Lower lobe of right lung (tissue), 2 donors: ENCODE measurements at regions not wholly inside any gene's neighbourhood (a gene's known extent, or its start where the extent isn't known, plus 50 kb on each side); places are given as distances from the start of the nearest gene placed in this dataset.

ENCODE experiments used
- ATAC-seq, 2 donors: fragments of 200-7000 bp; cut with Tn5 transposase; one replicate each; pipeline ENCODE4 v1.9.1; 2020 to 2022; ENCODE audit warnings: mild to moderate bottlenecking in 2 of 2, moderate library complexity in 2 of 2
- DNase-seq: peaks from one replicate; pipeline ENCODE4 v3.0.0-alpha.2; 2020
- H3K27ac ChIP-seq: fragments of 200-600 bp; one replicate; pipeline ENCODE4 v1.8.0; 2022
- H3K27me3 ChIP-seq: fragments of 200-600 bp; one replicate; pipeline ENCODE4 v1.8.0; 2022; ENCODE audit warnings: low read depth
- H3K36me3 ChIP-seq: fragments of 200-600 bp; one replicate; pipeline ENCODE4 v1.8.0; 2022; ENCODE audit warnings: mild to moderate bottlenecking
- H3K4me1 ChIP-seq: fragments of 200-600 bp; one replicate; pipeline ENCODE4 v1.8.0; 2022
- H3K4me3 ChIP-seq: fragments of 200-600 bp; one replicate; pipeline ENCODE4 v1.8.0; 2022; ENCODE audit warnings: mild to moderate bottlenecking
- H3K9me3 ChIP-seq: fragments of 200-600 bp; one replicate; pipeline ENCODE4 v1.8.0; 2022
- intact Hi-C: fragments of 100-400 bp; cut with DNase I; formaldehyde crosslinking; loops from one replicate; pipeline ENCODE4 v1.11.0; 2022
- TF ChIP-seq, protein P1 (sequence below): fragments of 200-600 bp; IDR thresholded peaks from one replicate; pipeline ENCODE4 v1.8.0; 2022; ENCODE audit warnings: antibody characterized with exemption, mild to moderate bottlenecking
- donor health status: DM: no; HTN: yes; CAD: no; lungs with severe emphysema.

DNA sequence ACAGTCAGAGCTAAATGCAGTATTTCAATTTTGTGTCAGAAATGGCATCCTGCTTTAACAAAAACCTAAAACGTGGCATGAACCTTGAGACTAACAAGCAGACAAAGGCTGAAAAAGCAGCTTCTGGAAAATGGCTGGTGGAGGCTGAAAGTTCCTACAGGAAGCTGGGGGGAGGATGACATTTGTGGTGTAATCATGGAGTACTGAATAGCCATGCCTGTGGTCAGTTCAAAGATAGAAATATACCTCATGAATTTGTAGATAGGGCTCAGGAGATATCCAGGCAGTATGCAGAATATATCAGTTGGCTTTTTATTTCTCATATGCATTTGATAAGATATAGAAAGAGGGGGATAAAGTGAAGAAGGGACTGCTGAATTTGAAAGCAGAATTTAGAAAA is 181.7 kb downstream of the UQCRFS1 start:
- intact Hi-C loops, result no loop called here
- DNase-seq (no peak), ATAC-seq (no peak)
- H3K4me1 ChIP-seq, result no peaks in the 10 kb centered on the region
- no peaks in the 10 kb centered on the region for H3K36me3 ChIP-seq
- TF ChIP-seq, protein P1, sequence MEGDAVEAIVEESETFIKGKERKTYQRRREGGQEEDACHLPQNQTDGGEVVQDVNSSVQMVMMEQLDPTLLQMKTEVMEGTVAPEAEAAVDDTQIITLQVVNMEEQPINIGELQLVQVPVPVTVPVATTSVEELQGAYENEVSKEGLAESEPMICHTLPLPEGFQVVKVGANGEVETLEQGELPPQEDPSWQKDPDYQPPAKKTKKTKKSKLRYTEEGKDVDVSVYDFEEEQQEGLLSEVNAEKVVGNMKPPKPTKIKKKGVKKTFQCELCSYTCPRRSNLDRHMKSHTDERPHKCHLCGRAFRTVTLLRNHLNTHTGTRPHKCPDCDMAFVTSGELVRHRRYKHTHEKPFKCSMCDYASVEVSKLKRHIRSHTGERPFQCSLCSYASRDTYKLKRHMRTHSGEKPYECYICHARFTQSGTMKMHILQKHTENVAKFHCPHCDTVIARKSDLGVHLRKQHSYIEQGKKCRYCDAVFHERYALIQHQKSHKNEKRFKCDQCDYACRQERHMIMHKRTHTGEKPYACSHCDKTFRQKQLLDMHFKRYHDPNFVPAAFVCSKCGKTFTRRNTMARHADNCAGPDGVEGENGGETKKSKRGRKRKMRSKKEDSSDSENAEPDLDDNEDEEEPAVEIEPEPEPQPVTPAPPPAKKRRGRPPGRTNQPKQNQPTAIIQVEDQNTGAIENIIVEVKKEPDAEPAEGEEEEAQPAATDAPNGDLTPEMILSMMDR, result no peak
- no peak overlapping the region for H3K27ac ChIP-seq
- H3K9me3 ChIP-seq, result no peaks in the 10 kb centered on the region
- H3K27me3 ChIP-seq, result no peaks in the 10 kb centered on the region
- no peak overlapping the region for H3K4me3 ChIP-seq

DNA sequence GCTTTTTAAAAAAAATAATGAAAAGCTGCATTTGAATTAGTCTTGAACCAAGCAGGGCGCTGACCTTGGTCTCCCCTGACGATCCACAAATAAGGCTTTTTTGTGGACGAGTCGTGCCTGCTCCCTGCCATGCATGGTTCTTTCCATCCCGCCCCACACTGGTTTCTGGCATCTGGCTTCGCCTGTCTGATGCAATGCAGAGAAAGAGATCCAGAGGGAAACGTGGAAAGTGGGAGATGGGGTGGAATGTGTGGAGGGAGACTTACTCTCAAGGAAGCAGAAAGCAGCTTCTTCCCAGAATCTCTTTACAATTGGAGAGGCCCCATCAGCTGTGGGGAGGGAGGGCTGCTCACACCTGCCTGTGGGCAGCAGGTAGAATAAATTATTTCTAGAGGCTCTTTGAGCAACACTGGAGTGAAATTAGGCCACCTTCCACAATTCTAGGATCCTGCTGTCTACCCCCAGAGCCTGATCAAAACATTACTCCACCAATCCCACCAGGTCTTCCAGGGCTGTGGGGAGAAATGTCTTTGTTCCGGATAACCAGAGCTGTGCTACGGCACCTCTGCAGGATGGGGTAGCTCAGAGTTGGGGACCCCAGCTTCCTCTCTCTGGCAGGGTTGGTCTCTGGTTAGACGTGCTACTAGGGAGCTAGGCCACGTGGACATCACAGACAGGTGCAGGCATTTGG is 183.5 kb downstream of the UQCRFS1 start:
- Histone ChIP-seq H3K9me3 (no peaks in the 10 kb centered on the region), H3K4me3 (no peak overlapping the region), H3K4me1 (no peaks in the 10 kb centered on the region), H3K36me3 (no peaks in the 10 kb centered on the region), H3K27me3 (no peaks in the 10 kb centered on the region), H3K27ac (no peak overlapping the region)
- TF ChIP-seq, protein P1, result no peak
- DNase-seq, result no peak
- intact Hi-C loops, result no loop called here
- no peak for ATAC-seq

DNA sequence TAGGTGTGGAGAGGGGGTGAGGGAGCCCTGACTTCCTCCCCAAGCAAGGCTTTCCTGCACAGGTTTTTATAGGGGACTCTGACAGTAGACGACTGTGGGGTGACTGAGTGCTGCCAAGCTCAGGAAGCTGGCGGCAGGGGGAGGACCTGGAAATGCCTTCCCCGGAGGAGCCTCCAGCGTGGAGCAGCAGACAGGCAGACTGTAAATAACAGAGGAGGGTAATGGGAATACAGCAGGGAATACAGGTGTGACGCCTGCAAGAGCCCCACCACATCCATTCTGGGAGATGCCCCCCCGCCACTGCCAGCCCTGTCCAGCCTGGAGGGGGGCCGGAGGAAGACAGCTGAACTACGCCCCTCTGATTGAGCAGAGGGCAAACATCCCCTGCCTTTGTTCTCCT is 190.4 kb downstream of the UQCRFS1 start:
- Histone ChIP-seq H3K27me3 (peaks cover 4% of the 10 kb centered on the region), H3K27ac (no peak overlapping the region), H3K36me3 (no peaks in the 10 kb centered on the region), H3K4me3 (no peak overlapping the region), H3K4me1 (no peaks in the 10 kb centered on the region), H3K9me3 (no peaks in the 10 kb centered on the region)
- ATAC-seq (no peak), DNase-seq (no peak)
- TF ChIP-seq, protein P1, result no peak
- intact Hi-C loops, result no loop called here

DNA sequence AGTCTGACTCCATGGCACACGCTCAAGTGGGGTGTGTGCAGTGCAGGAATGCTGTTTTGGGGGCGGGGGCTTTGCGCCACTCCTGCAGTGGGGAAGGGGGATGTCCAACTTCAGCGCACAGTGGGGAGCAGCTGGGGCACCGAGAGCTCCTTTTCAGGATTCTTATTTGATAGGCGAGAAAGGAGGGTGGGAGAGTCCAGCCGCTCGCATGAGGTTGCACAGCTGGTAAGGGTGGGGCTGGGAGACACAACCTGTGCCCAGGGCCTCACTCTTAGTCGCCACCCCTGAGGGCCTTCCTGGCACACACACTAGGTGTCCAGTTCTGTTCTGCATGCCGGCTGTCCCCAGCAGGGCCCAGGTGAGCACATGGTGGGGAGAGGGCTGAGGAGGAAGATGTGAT is 190.8 kb downstream of the UQCRFS1 start:
- TF ChIP-seq, protein P1, result no peak
- ATAC-seq (no peak), DNase-seq (no peak)
- intact Hi-C loops, result no loop called here
- peaks cover 8% of the 10 kb centered on the region for H3K27me3 ChIP-seq
- no peak overlapping the region for H3K27ac ChIP-seq
- H3K36me3 ChIP-seq, result no peaks in the 10 kb centered on the region
- H3K9me3 ChIP-seq, result no peaks in the 10 kb centered on the region
- H3K4me3 ChIP-seq, result no peak overlapping the region
- no peaks in the 10 kb centered on the region for H3K4me1 ChIP-seq

DNA sequence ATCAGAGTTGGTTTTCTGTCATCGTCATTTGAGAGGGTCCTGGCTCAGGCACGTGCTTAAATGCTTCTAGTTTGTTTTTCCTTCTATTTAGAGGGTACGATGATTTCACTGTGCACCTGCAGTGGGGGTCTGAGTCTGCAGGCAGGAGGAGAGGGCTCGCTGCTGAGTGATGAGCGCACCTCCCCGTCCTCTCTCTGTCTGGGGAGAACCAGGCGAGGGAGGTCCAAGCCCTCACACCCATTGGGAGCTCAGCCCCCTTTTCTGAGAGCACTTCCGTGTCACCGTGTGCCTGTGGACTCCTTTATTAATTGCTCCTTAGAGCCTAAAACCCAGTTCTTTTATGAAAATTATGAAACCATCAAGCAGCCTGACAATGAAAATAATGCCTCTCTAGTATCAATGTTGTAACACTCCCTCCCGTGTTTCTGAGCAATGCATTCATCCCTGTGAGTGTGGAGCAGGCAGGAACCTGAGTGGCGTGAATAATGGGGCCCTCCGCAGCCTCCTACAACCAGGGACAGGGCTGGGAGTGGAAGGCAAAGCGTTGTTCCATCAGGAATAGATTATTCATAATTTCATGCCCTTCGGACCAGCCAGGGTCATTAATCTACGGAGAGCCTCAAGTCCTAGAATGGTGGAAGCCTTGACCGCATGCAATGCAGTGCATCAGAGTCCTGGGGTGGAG is 191.6 kb downstream of the UQCRFS1 start:
- H3K27me3 ChIP-seq, result peaks cover 9% of the 10 kb centered on the region
- H3K36me3 ChIP-seq, result no peaks in the 10 kb centered on the region
- no peak overlapping the region for H3K27ac ChIP-seq
- H3K4me3 ChIP-seq, result no peak overlapping the region
- TF ChIP-seq, protein P1, result no peak
- H3K9me3 ChIP-seq, result no peaks in the 10 kb centered on the region
- no peaks in the 10 kb centered on the region for H3K4me1 ChIP-seq
- no peak for ATAC-seq
- no peak for DNase-seq
- intact Hi-C loops, result no loop called here
